ENCODE measurements at regions not wholly inside any gene's neighbourhood (a gene's known extent, or its start where the extent isn't known, plus 50 kb on each side); places are given as distances from the start of the nearest gene placed in this dataset.

- no peak overlapping the region for H3K4me3 ChIP-seq (ENCODE audit: low read depth, low read length)
- no peak for DNase-seq (ENCODE audit: low read depth)
These were observed 92.6 kb upstream of the NEK7 start for GRCh38 chr1:198064181-198064580.

GRCh38 chr1:198068285-198068684, 88.5 kb upstream of the NEK7 start:
- no peak overlapping the region for H3K4me3 ChIP-seq (ENCODE audit: low read depth, low read length)
- no peak for DNase-seq (ENCODE audit: low read depth)
- TF ChIP-seq CTCF (IDR thresholded peaks at IDR 0.05; ENCODE audit: low read depth, low read length, missing control alignments), result no peak

More at GRCh38 chr1:198064181-198064580, 92.6 kb upstream of the NEK7 start:
- no peak for TF ChIP-seq CTCF (IDR thresholded peaks at IDR 0.05; ENCODE audit: low read depth, low read length, missing control alignments)

- TF ChIP-seq CTCF (IDR thresholded peaks at IDR 0.05; ENCODE audit: low read depth, low read length, missing control alignments), result no peak
- H3K4me3 ChIP-seq (ENCODE audit: low read depth, low read length), result no peak overlapping the region
- no peak for DNase-seq (ENCODE audit: low read depth)
These were observed 84.6 kb upstream of the NEK7 start for GRCh38 chr1:198072177-198072576.

- no peak for TF ChIP-seq CTCF (IDR thresholded peaks at IDR 0.05; ENCODE audit: low read depth, low read length, missing control alignments)
- no peak overlapping the region for H3K4me3 ChIP-seq (ENCODE audit: low read depth, low read length)
- DNase-seq (ENCODE audit: low read depth), result no peak
These were observed 81.5 kb upstream of the NEK7 start for GRCh38 chr1:198075296-198075695.

GRCh38 chr1:198079432-198079951, 77.3 kb upstream of the NEK7 start:
- no peak overlapping the region for H3K4me3 ChIP-seq (ENCODE audit: low read depth, low read length)
- no peak for DNase-seq (ENCODE audit: low read depth)
- TF ChIP-seq CTCF (IDR thresholded peaks at IDR 0.05; ENCODE audit: low read depth, low read length, missing control alignments), result no peak

GRCh38 chr1:198082576-198082975, 74.2 kb upstream of the NEK7 start:
- TF ChIP-seq CTCF (IDR thresholded peaks at IDR 0.05; ENCODE audit: low read depth, low read length, missing control alignments), result no peak
- H3K4me3 ChIP-seq (ENCODE audit: low read depth, low read length), result no peak overlapping the region
- no peak for DNase-seq (ENCODE audit: low read depth)

GRCh38 chr1:198083549-198083948, 73.2 kb upstream of the NEK7 start:
- no peak overlapping the region for H3K4me3 ChIP-seq (ENCODE audit: low read depth, low read length)
- DNase-seq (ENCODE audit: low read depth), result no peak
- TF ChIP-seq CTCF (IDR thresholded peaks at IDR 0.05; ENCODE audit: low read depth, low read length, missing control alignments), result no peak

All from GM12864 (cell line).